ENCODE measurements at regions not wholly inside any gene's neighbourhood (a gene's known extent, or its start where the extent isn't known, plus 50 kb on each side); places are given as distances from the start of the nearest gene placed in this dataset.
A peak's percentile ranks its signal among the peaks of the same experiment; 100 is the strongest.
"Not testable (repeated sequence)": the region's sequence is repeated elsewhere in the genome, so short reads cannot be mapped to it uniquely, and the experiment has no call there.

GRCh38 chr10:118442032-118442431 lies 99.9 kb upstream of the FAM204A start:
- Mint-ChIP-seq H3K36me3 (ENCODE audit: low read depth) (no peaks in the 10 kb centered on the region), H3K9me3 (no peaks in the 10 kb centered on the region), H3K4me3 (no peak overlapping the region), H3K27ac (no peak overlapping the region), H3K4me1 (no peaks in the 10 kb centered on the region), H3K27me3 (peaks cover 37% of the 10 kb centered on the region)
- no peak for ATAC-seq (replicated peaks)

GRCh38 chr10:118439824-118440223 lies 97.7 kb upstream of the FAM204A start:
- Mint-ChIP-seq H3K4me1 (no peaks in the 10 kb centered on the region), H3K9me3 (no peaks in the 10 kb centered on the region), H3K4me3 (no peak overlapping the region), H3K36me3 (ENCODE audit: low read depth) (no peaks in the 10 kb centered on the region), H3K27me3 (peaks cover 43% of the 10 kb centered on the region), H3K27ac (no peak overlapping the region)
- no peak for ATAC-seq (replicated peaks)

GRCh38 chr10:118436742-118437141 lies 94.6 kb upstream of the FAM204A start:
- Mint-ChIP-seq H3K27me3 (peaks cover 34% of the 10 kb centered on the region), H3K9me3 (no peaks in the 10 kb centered on the region), H3K36me3 (ENCODE audit: low read depth) (no peaks in the 10 kb centered on the region), H3K4me3 (no peak overlapping the region), H3K4me1 (no peaks in the 10 kb centered on the region), H3K27ac (no peak overlapping the region)
- ATAC-seq (replicated peaks), result no peak

- H3K4me1 Mint-ChIP-seq, result no peaks in the 10 kb centered on the region
- no peaks in the 10 kb centered on the region for H3K9me3 Mint-ChIP-seq
- no peaks in the 10 kb centered on the region for H3K36me3 Mint-ChIP-seq (ENCODE audit: low read depth)
- ATAC-seq (replicated peaks), result no peak
- H3K4me3 Mint-ChIP-seq, result no peak overlapping the region
- H3K27ac Mint-ChIP-seq, result no peak overlapping the region
- peaks cover 8% of the 10 kb centered on the region for H3K27me3 Mint-ChIP-seq
These were observed 88.1 kb upstream of the FAM204A start for GRCh38 chr10:118430190-118430589.

GRCh38 chr10:118423800-118424442 lies 81.8 kb upstream of the FAM204A start:
- peak; percentile 69 for ATAC-seq (replicated peaks)
- H3K4me1 Mint-ChIP-seq, result no peaks in the 10 kb centered on the region
- H3K27ac Mint-ChIP-seq, result no peak overlapping the region
- H3K4me3 Mint-ChIP-seq, result no peak overlapping the region
- H3K9me3 Mint-ChIP-seq, result no peaks in the 10 kb centered on the region
- H3K27me3 Mint-ChIP-seq, result peaks cover 8% of the 10 kb centered on the region
- H3K36me3 Mint-ChIP-seq (ENCODE audit: low read depth), result no peaks in the 10 kb centered on the region

- Mint-ChIP-seq H3K9me3 (no peaks in the 10 kb centered on the region), H3K27me3 (peaks cover 17% of the 10 kb centered on the region), H3K4me1 (no peaks in the 10 kb centered on the region), H3K27ac (no peak overlapping the region), H3K36me3 (ENCODE audit: low read depth) (no peaks in the 10 kb centered on the region), H3K4me3 (no peak overlapping the region)
- no peak for ATAC-seq (replicated peaks)
These were observed 80.1 kb upstream of the FAM204A start for GRCh38 chr10:118422241-118422640.

- H3K36me3 Mint-ChIP-seq (ENCODE audit: low read depth); H3K4me3 Mint-ChIP-seq; ATAC-seq (replicated peaks); H3K27ac Mint-ChIP-seq; H3K9me3 Mint-ChIP-seq; H3K4me1 Mint-ChIP-seq: not testable (repeated sequence)
- H3K27me3 Mint-ChIP-seq, result peaks cover 23% of the 10 kb centered on the region
These were observed 77.9 kb upstream of the FAM204A start for GRCh38 chr10:118420049-118420448.

GRCh38 chr10:118412932-118413331 lies 70.8 kb upstream of the FAM204A start:
- ATAC-seq (replicated peaks), result no peak
- H3K36me3 Mint-ChIP-seq (ENCODE audit: low read depth), result no peaks in the 10 kb centered on the region
- H3K27me3 Mint-ChIP-seq, result peaks cover 38% of the 10 kb centered on the region
- H3K27ac Mint-ChIP-seq, result no peak overlapping the region
- no peaks in the 10 kb centered on the region for H3K4me1 Mint-ChIP-seq
- H3K9me3 Mint-ChIP-seq, result no peaks in the 10 kb centered on the region
- H3K4me3 Mint-ChIP-seq, result no peak overlapping the region

GRCh38 chr10:118412132-118412760 lies 70.1 kb upstream of the FAM204A start:
- H3K27ac Mint-ChIP-seq, result no peak overlapping the region
- H3K9me3 Mint-ChIP-seq, result no peaks in the 10 kb centered on the region
- no peak overlapping the region for H3K4me3 Mint-ChIP-seq
- no peak for ATAC-seq (replicated peaks)
- H3K36me3 Mint-ChIP-seq (ENCODE audit: low read depth), result no peaks in the 10 kb centered on the region
- H3K27me3 Mint-ChIP-seq, result peaks cover 35% of the 10 kb centered on the region
- no peaks in the 10 kb centered on the region for H3K4me1 Mint-ChIP-seq

- no peaks in the 10 kb centered on the region for H3K4me1 Mint-ChIP-seq
- no peak overlapping the region for H3K27ac Mint-ChIP-seq
- H3K9me3 Mint-ChIP-seq, result no peaks in the 10 kb centered on the region
- peaks cover 36% of the 10 kb centered on the region for H3K27me3 Mint-ChIP-seq
- H3K36me3 Mint-ChIP-seq (ENCODE audit: low read depth), result no peaks in the 10 kb centered on the region
- ATAC-seq (replicated peaks), result no peak
- H3K4me3 Mint-ChIP-seq, result no peak overlapping the region
These were observed 67.2 kb upstream of the FAM204A start for GRCh38 chr10:118409295-118409694.

GRCh38 chr10:118408181-118408580 lies 66.1 kb upstream of the FAM204A start:
- ATAC-seq (replicated peaks), result no peak
- H3K36me3 Mint-ChIP-seq (ENCODE audit: low read depth), result no peaks in the 10 kb centered on the region

GRCh38 chr10:118407777-118408176 lies 65.7 kb upstream of the FAM204A start:
- no peaks in the 10 kb centered on the region for H3K9me3 Mint-ChIP-seq
- ATAC-seq (replicated peaks), result no peak
- no peaks in the 10 kb centered on the region for H3K36me3 Mint-ChIP-seq (ENCODE audit: low read depth)
- no peak overlapping the region for H3K27ac Mint-ChIP-seq
- no peaks in the 10 kb centered on the region for H3K4me1 Mint-ChIP-seq
- no peak overlapping the region for H3K4me3 Mint-ChIP-seq
- H3K27me3 Mint-ChIP-seq, result peaks cover 36% of the 10 kb centered on the region

More at GRCh38 chr10:118408181-118408580, 66.1 kb upstream of the FAM204A start:
- H3K9me3 Mint-ChIP-seq, result no peaks in the 10 kb centered on the region
- H3K4me3 Mint-ChIP-seq, result no peak overlapping the region
- no peaks in the 10 kb centered on the region for H3K4me1 Mint-ChIP-seq
- H3K27me3 Mint-ChIP-seq, result peaks cover 40% of the 10 kb centered on the region
- H3K27ac Mint-ChIP-seq, result no peak overlapping the region

GRCh38 chr10:118407026-118407425 lies 64.9 kb upstream of the FAM204A start:
- ATAC-seq (replicated peaks), result no peak
- Mint-ChIP-seq H3K27me3 (peaks cover 36% of the 10 kb centered on the region), H3K4me1 (no peaks in the 10 kb centered on the region), H3K27ac (no peak overlapping the region), H3K9me3 (no peaks in the 10 kb centered on the region), H3K4me3 (no peak overlapping the region), H3K36me3 (ENCODE audit: low read depth) (no peaks in the 10 kb centered on the region)

- no peaks in the 10 kb centered on the region for H3K9me3 Mint-ChIP-seq
- no peak for ATAC-seq (replicated peaks)
- no peaks in the 10 kb centered on the region for H3K36me3 Mint-ChIP-seq (ENCODE audit: low read depth)
- no peak overlapping the region for H3K27ac Mint-ChIP-seq
- H3K4me3 Mint-ChIP-seq, result no peak overlapping the region
- H3K27me3 Mint-ChIP-seq, result peaks cover 30% of the 10 kb centered on the region
- no peaks in the 10 kb centered on the region for H3K4me1 Mint-ChIP-seq
These were observed 63.8 kb upstream of the FAM204A start for GRCh38 chr10:118405928-118406327.

GRCh38 chr10:118403967-118404366 lies 61.8 kb upstream of the FAM204A start:
- Mint-ChIP-seq H3K27ac (no peak overlapping the region), H3K4me1 (no peaks in the 10 kb centered on the region), H3K4me3 (no peak overlapping the region), H3K9me3 (no peaks in the 10 kb centered on the region), H3K36me3 (ENCODE audit: low read depth) (no peaks in the 10 kb centered on the region), H3K27me3 (peaks cover 15% of the 10 kb centered on the region)
- no peak for ATAC-seq (replicated peaks)
